ENCODE measurements at regions not wholly inside any gene's neighbourhood (a gene's known extent, or its start where the extent isn't known, plus 50 kb on each side); places are given as distances from the start of the nearest gene placed in this dataset.

DNA sequence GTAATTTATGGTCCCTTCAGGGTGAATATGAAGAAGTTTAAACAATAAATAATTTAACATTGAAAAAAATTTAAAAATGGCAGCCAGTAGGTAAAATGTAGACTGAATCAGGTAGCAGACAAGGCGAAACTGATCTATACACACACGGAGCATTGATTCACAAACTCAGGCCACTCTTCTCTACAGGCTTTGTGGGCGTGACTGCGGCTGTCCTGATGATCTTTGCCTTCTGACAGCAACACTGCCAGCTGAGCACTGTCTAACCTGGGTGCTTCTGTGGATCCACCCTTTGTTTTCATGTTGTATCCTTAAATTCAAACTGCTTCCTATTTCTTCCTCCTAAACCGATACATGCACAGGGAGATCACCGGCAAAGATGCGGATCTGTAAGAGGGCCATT is 315.4 kb upstream of the ADCY2 start (continued):
- no peak for TF ChIP-seq SAP30 (IDR thresholded peaks at IDR 0.05; ENCODE audit: insufficient read depth, insufficient replicate concordance, low read length)

Measured in H1 (cell line).